HepG2 (cell line): ENCODE measurements at regions not wholly inside any gene's neighbourhood (a gene's known extent, or its start where the extent isn't known, plus 50 kb on each side); places are given as distances from the start of the nearest gene placed in this dataset.

Experiments used
- EED ChIP-seq: sonication (generic); formaldehyde crosslinking; IDR thresholded peaks from 2 replicates; pipeline ENCODE4 v1.5.0; 2020; ENCODE audit warnings: mild to moderate bottlenecking, missing genetic modification reagents
- EZH2 ChIP-seq: conservative IDR thresholded peaks from 2 replicates; pipeline ENCODE4 v1.6.1; 2012; ENCODE audit warnings: mild to moderate bottlenecking, low read depth, low read length, moderate library complexity
- HMGXB4 ChIP-seq, 2 experiments: sonication (generic) in 1 of 2; formaldehyde crosslinking in 1 of 2; IDR thresholded peaks; 2 replicates each; pipeline versions ENCODE4 v1.4.0 to v1.6.1; 2018 to 2020; ENCODE audit warnings: missing genetic modification reagents in 2 of 2, borderline replicate concordance in 1 of 2, low read depth in 1 of 2, mild to moderate bottlenecking in 1 of 2, missing biosample characterization in 1 of 2
- MAX ChIP-seq: IDR thresholded peaks from 2 replicates; pipeline ENCODE4 v1.6.1; 2012; ENCODE audit warnings: inconsistent platforms
- PAWR ChIP-seq: sonication (generic); formaldehyde crosslinking; IDR thresholded peaks from 2 replicates; pipeline ENCODE4 v1.4.0; 2020; ENCODE audit warnings: missing genetic modification reagents, mild to moderate bottlenecking, borderline replicate concordance
- RBM22 ChIP-seq: fragments of 200-400 bp; formaldehyde crosslinking; optimal IDR thresholded peaks from 2 replicates; pipeline ENCODE3; 2017; ENCODE audit warnings: mild to moderate bottlenecking, low read length, moderate library complexity
- TCF7L2 ChIP-seq: IDR thresholded peaks from 2 replicates; pipeline ENCODE4 v1.6.1; 2011; ENCODE audit warnings: mild to moderate bottlenecking, low read depth, low read length, moderate library complexity
- TOPORS ChIP-seq: sonication (generic); formaldehyde crosslinking; IDR thresholded peaks from 2 replicates; pipeline ENCODE4 v1.8.0; 2023; ENCODE audit warnings: mild to moderate bottlenecking, missing genetic modification reagents
- ZNF224 ChIP-seq: sonication (generic); formaldehyde crosslinking; IDR thresholded peaks from 2 replicates; pipeline ENCODE4 v1.5.0; 2020; ENCODE audit warnings: mild to moderate bottlenecking, missing genetic modification reagents
- ZNF501 ChIP-seq: sonication (generic); formaldehyde crosslinking; IDR thresholded peaks from 2 replicates; pipeline ENCODE4 v1.5.1; 2020; ENCODE audit warnings: mild to moderate bottlenecking, moderate library complexity, missing genetic modification reagents
- ZNF605 ChIP-seq: sonication (generic); formaldehyde crosslinking; IDR thresholded peaks from 2 replicates; pipeline ENCODE4 v1.8.0; 2022; ENCODE audit warnings: mild to moderate bottlenecking, missing genetic modification reagents
- TF ChIP-seq, protein P1 (sequence below): IDR thresholded peaks from 2 replicates; pipeline ENCODE4 v1.6.1; 2012; ENCODE audit warnings: low read length, improper control_type of control experiment
- TF ChIP-seq, protein P2 (sequence below): sonication (generic); formaldehyde crosslinking; IDR thresholded peaks from 2 replicates; pipeline ENCODE4 v1.5.0; 2020; ENCODE audit warnings: mild to moderate bottlenecking, missing genetic modification reagents, moderate library complexity

DNA sequence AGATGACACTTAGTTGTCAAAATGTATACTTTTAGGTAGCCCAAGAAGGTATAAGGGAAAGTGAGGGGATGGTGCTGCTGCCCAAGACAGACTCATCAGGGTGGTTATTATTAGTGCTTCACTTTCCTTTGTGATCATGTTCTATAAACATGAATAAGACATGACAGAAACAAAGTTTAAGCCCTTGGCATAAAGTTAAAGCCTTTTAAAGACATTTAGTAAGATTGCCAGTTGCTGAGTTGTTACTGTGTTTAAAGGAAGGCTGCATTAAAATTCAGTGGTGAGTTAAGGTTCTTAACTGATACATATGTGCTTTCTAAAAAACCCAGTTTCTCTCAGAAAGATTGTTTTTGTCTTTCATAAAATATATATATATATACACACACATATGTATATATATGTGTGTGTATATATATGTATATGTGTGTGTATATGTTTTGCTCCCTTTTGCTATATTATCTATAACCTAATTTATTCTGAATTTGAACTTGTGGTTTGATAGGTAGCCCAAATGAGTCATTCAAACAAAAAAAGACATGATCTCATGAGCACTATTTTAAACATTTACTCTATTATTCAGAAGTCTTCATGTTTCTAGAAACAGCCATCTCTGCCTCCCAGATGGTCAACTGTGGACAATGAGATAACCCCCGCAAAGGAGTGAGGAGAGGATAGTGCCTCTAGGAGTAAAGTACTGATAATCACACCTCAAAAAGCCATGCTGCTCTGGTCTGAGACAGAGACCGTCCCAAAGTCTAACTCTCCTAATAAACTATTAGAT is 98.1 kb upstream of the OTUD4 start:
- TF ChIP-seq PAWR (CRISPR knock-in tag) (no peak), TOPORS (CRISPR knock-in tag) (no peak), EED (CRISPR knock-in tag) (no peak), ZNF501 (CRISPR knock-in tag) (no peak), ZNF224 (no peak), ZNF605 (no peak), HMGXB4 (CRISPR knock-in tag; IDR thresholded peaks at IDR 0.05; ENCODE audit: borderline replicate concordance in 1 of 2, low read depth in 1 of 2) (no peak), TCF7L2 (no peak), EZH2 (no peak), MAX (no peak), RBM22 (no peak)
- TF ChIP-seq, protein P1, sequence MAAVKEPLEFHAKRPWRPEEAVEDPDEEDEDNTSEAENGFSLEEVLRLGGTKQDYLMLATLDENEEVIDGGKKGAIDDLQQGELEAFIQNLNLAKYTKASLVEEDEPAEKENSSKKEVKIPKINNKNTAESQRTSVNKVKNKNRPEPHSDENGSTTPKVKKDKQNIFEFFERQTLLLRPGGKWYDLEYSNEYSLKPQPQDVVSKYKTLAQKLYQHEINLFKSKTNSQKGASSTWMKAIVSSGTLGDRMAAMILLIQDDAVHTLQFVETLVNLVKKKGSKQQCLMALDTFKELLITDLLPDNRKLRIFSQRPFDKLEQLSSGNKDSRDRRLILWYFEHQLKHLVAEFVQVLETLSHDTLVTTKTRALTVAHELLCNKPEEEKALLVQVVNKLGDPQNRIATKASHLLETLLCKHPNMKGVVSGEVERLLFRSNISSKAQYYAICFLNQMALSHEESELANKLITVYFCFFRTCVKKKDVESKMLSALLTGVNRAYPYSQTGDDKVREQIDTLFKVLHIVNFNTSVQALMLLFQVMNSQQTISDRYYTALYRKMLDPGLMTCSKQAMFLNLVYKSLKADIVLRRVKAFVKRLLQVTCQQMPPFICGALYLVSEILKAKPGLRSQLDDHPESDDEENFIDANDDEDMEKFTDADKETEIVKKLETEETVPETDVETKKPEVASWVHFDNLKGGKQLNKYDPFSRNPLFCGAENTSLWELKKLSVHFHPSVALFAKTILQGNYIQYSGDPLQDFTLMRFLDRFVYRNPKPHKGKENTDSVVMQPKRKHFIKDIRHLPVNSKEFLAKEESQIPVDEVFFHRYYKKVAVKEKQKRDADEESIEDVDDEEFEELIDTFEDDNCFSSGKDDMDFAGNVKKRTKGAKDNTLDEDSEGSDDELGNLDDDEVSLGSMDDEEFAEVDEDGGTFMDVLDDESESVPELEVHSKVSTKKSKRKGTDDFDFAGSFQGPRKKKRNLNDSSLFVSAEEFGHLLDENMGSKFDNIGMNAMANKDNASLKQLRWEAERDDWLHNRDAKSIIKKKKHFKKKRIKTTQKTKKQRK: no peak
- TF ChIP-seq, protein P2, sequence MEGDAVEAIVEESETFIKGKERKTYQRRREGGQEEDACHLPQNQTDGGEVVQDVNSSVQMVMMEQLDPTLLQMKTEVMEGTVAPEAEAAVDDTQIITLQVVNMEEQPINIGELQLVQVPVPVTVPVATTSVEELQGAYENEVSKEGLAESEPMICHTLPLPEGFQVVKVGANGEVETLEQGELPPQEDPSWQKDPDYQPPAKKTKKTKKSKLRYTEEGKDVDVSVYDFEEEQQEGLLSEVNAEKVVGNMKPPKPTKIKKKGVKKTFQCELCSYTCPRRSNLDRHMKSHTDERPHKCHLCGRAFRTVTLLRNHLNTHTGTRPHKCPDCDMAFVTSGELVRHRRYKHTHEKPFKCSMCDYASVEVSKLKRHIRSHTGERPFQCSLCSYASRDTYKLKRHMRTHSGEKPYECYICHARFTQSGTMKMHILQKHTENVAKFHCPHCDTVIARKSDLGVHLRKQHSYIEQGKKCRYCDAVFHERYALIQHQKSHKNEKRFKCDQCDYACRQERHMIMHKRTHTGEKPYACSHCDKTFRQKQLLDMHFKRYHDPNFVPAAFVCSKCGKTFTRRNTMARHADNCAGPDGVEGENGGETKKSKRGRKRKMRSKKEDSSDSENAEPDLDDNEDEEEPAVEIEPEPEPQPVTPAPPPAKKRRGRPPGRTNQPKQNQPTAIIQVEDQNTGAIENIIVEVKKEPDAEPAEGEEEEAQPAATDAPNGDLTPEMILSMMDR (CRISPR knock-in tag): no peak
